ENCODE measurements at regions not wholly inside any gene's neighbourhood (a gene's known extent, or its start where the extent isn't known, plus 50 kb on each side); places are given as distances from the start of the nearest gene placed in this dataset.

DNA sequence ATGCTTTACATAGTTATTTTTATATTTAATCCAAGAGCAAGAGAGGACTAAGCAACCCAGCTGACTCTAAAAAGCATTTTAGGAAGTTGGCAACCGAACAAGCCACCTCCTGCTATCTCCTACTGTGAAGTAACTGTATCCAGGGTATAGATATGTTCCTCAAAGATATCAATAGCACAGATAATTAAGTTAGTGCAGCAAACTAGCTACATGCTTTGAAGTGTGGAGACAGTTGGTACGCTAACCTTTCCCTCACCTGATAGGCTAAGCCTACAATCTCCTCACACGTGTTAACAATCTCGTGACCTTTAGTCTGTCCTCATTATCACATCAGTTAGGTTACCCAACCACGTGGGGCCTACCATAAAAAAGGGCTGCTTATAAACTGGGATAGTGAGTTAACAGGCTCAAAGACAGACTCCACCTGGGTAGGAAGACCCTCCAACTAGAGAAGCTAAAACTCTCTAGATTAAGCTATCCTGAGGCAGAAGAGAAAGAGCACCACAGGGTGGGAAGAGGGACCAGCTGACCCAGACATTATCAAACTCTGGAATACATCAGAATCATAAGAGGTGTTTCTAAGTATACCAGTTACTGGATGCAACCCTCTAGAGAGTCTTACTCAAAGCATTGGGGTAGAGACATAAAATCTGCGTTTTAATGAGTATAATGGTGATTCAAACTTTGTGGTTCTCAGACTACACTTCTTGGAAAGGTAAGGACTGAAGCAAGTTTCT is 340.1 kb upstream of the ESRRG start:
- no peak for TF ChIP-seq EZH2phosphoT487 (IDR thresholded peaks at IDR 0.05; ENCODE audit: insufficient read depth, low read depth)
- TF ChIP-seq EZH2 (IDR thresholded peaks at IDR 0.05; ENCODE audit: insufficient read depth, poor library complexity, severe bottlenecking): no peak

Data from GM23248 (cell line).